PC-3 (cell line): ENCODE measurements at regions not wholly inside any gene's neighbourhood (a gene's known extent, or its start where the extent isn't known, plus 50 kb on each side); places are given as distances from the start of the nearest gene placed in this dataset.

Source experiments
- ATAC-seq: fragments of 200-7000 bp; cut with Tn5 transposase; 2 replicates; pipeline ENCODE4 v1.9.1; 2020; ENCODE audit warnings: mild to moderate bottlenecking, moderate library complexity
- BruUV-seq: library from RNA; stranded (reverse); fragments of 400-500 nt; replicated peaks from 2 replicates; lab custom pipeline; 2021; lab: Mats Ljungman, UMichigan
- CTCF ChIA-PET: fragments of 300-600 bp; sonication (Branson Sonifier 250); formaldehyde crosslinking; loops from one replicate; lab custom pipeline; 2022; ENCODE audit warnings: antibody characterized with exemption; lab: Charles Lee
- POLR2A ChIA-PET: fragments of 300-600 bp; sonication (Branson Sonifier 250); formaldehyde crosslinking; loops from one replicate; lab custom pipeline; 2022; ENCODE audit warnings: antibody characterized with exemption; ENCODE audit not compliant: unreplicated experiment; lab: Charles Lee
- DNase-seq: peaks from one replicate; pipeline ENCODE4 v3.0.0-alpha.2; 2015
- H2AFZ ChIP-seq: fragments of 300-600 bp; sonication (generic); 2 replicates; pipeline ENCODE4 v1.6.0; 2016; ENCODE audit warnings: antibody characterized with exemption, low read length
- H3F3A ChIP-seq: fragments of 300-600 bp; sonication (generic); one replicate; pipeline ENCODE4 v1.6.0; 2017; ENCODE audit warnings: antibody characterized with exemption, low read length, control low read depth, mild to moderate bottlenecking; ENCODE audit not compliant: unreplicated experiment
- H3K27ac ChIP-seq: fragments of 300-600 bp; sonication (generic); 2 replicates; pipeline ENCODE4 v1.5.1; 2016; ENCODE audit warnings: mild to moderate bottlenecking, low read length
- H3K27me3 ChIP-seq: fragments of 300-600 bp; sonication (generic); 2 replicates; pipeline ENCODE4 v1.6.1; 2016; ENCODE audit warnings: low read length, mixed read lengths
- H3K36me3 ChIP-seq: fragments of 300-600 bp; sonication (generic); 2 replicates; pipeline ENCODE4 v1.6.1; 2016; ENCODE audit warnings: low read depth, mixed run types, low read length, mixed read lengths
- H3K4me1 ChIP-seq: fragments of 300-600 bp; sonication (generic); 2 replicates; pipeline ENCODE4 v1.5.1; 2016; ENCODE audit warnings: low read length; ENCODE audit not compliant: insufficient read depth
- H3K4me2 ChIP-seq: fragments of 300-600 bp; sonication (generic); 2 replicates; pipeline ENCODE4 v1.6.0; 2016; ENCODE audit warnings: low read length
- H3K4me3 ChIP-seq: fragments of 300-600 bp; sonication (generic); 2 replicates; pipeline ENCODE4 v1.5.1; 2016; ENCODE audit warnings: mild to moderate bottlenecking, low read length, mixed read lengths
- H3K79me2 ChIP-seq: fragments of 300-600 bp; sonication (generic); 2 replicates; pipeline ENCODE4 v1.6.1; 2017; ENCODE audit warnings: low read length, mixed read lengths
- H3K9ac ChIP-seq: fragments of 300-600 bp; sonication (generic); 2 replicates; pipeline ENCODE4 v1.6.0; 2016; ENCODE audit warnings: mild to moderate bottlenecking, low read length
- H3K9me2 ChIP-seq: fragments of 300-600 bp; sonication (generic); replicated peaks from 2 replicates; pipeline ENCODE4 v1.6.1; 2016; ENCODE audit warnings: mixed run types, low read length, mixed read lengths
- H3K9me3 ChIP-seq: fragments of 300-600 bp; sonication (generic); 2 replicates; pipeline ENCODE4 v1.6.1; 2016; ENCODE audit warnings: low read length, mixed read lengths
- H4K20me1 ChIP-seq: fragments of 300-600 bp; sonication (generic); 2 replicates; pipeline ENCODE4 v1.6.1; 2016; ENCODE audit warnings: low read length, mixed read lengths
- CTCF ChIP-seq: fragments of 300-600 bp; sonication (generic); conservative IDR thresholded peaks from 2 replicates; pipeline ENCODE4 v1.5.1; 2017; ENCODE audit warnings: antibody characterized with exemption, low read depth, mild to moderate bottlenecking, low read length
- EZH2 ChIP-seq: fragments of 300-600 bp; sonication (generic); IDR thresholded peaks from one replicate; pipeline ENCODE4 v1.6.1; 2017; ENCODE audit warnings: antibody characterized with exemption, mild to moderate bottlenecking, low read length; ENCODE audit not compliant: unreplicated experiment
- EZH2phosphoT487 ChIP-seq: fragments of 300-600 bp; sonication (generic); IDR thresholded peaks from 2 replicates; pipeline ENCODE4 v1.6.1; 2018; ENCODE audit warnings: mild to moderate bottlenecking, antibody characterized with exemption, low read length, borderline replicate concordance
- intact Hi-C: fragments of 100-400 bp; cut with micrococcal nuclease; formaldehyde crosslinking; loops from 2 replicates; pipeline ENCODE4 v1.9.0; 2023

- H3K36me3 ChIP-seq = no peaks in the 10 kb centered on the region
- ChIA-PET POLR2A (no interaction called here), CTCF (no interaction called here)
- no peaks in the 10 kb centered on the region for H3F3A ChIP-seq
- no peak overlapping the region for H3K27ac ChIP-seq
- TF ChIP-seq EZH2 = no peak
- TF ChIP-seq CTCF = no peak
- TF ChIP-seq EZH2phosphoT487 = no peak
- DNase-seq = no peak
- peaks cover 30% of the 10 kb centered on the region for H3K27me3 ChIP-seq
- H3K4me1 ChIP-seq = no peaks in the 10 kb centered on the region
- intact Hi-C loops = no loop called here
- no peaks in the 10 kb centered on the region for H3K79me2 ChIP-seq
- H4K20me1 ChIP-seq = no peaks in the 10 kb centered on the region
- H3K4me3 ChIP-seq = no peak overlapping the region
- no peaks in the 10 kb centered on the region for H3K9me3 ChIP-seq
- no peak overlapping the region for H3K4me2 ChIP-seq
- no TSS peak for BruUV-seq
- H2AFZ ChIP-seq = no peak overlapping the region
- H3K9me2 ChIP-seq = no peaks in the 10 kb centered on the region
- no peak for ATAC-seq
- H3K9ac ChIP-seq = no peak overlapping the region
These were observed 265.0 kb downstream of the ZPLD1 start for GRCh38 chr3:102699819-102700140.

- Histone ChIP-seq H4K20me1 (no peaks in the 10 kb centered on the region), H3K79me2 (no peaks in the 10 kb centered on the region), H2AFZ (no peak overlapping the region), H3K4me1 (peaks cover 6% of the 10 kb centered on the region), H3K36me3 (no peaks in the 10 kb centered on the region), H3K27me3 (peaks cover 32% of the 10 kb centered on the region), H3K9me3 (no peaks in the 10 kb centered on the region), H3K9me2 (no peaks in the 10 kb centered on the region), H3F3A (no peaks in the 10 kb centered on the region), H3K9ac (no peak overlapping the region), H3K27ac (no peak overlapping the region), H3K4me2 (no peak overlapping the region), H3K4me3 (no peak overlapping the region)
- no peak for TF ChIP-seq EZH2
- no peak for TF ChIP-seq EZH2phosphoT487
- TF ChIP-seq CTCF = no peak
- CTCF ChIA-PET = no interaction called here
- DNase-seq (no peak), ATAC-seq (no peak)
- intact Hi-C loops = no loop called here
- POLR2A ChIA-PET = no interaction called here
- BruUV-seq = no TSS peak
These were observed 278.1 kb downstream of the ZPLD1 start for GRCh38 chr3:102712896-102713295.

GRCh38 chr3:102714567-102714966, 279.8 kb downstream of the ZPLD1 start:
- no peak overlapping the region for H3K4me2 ChIP-seq
- no TSS peak for BruUV-seq

More at GRCh38 chr3:102714567-102714966, 279.8 kb downstream of the ZPLD1 start:
- Histone ChIP-seq H4K20me1 (no peaks in the 10 kb centered on the region), H3K4me1 (peaks cover 6% of the 10 kb centered on the region), H3K27me3 (peaks cover 24% of the 10 kb centered on the region), H3K36me3 (no peaks in the 10 kb centered on the region), H3K9me3 (no peaks in the 10 kb centered on the region), H3F3A (no peaks in the 10 kb centered on the region), H3K9me2 (no peaks in the 10 kb centered on the region), H3K9ac (no peak overlapping the region), H3K27ac (no peak overlapping the region), H3K79me2 (no peaks in the 10 kb centered on the region), H3K4me3 (no peak overlapping the region), H2AFZ (no peak overlapping the region)
- TF ChIP-seq EZH2 = no peak
- ATAC-seq (no peak), DNase-seq (no peak)
- ChIA-PET CTCF (no interaction called here), POLR2A (no interaction called here)
- intact Hi-C loops = no loop called here
